Muscle layer of colon (tissue), 2 donors: ENCODE measurements at regions not wholly inside any gene's neighbourhood (a gene's known extent, or its start where the extent isn't known, plus 50 kb on each side); places are given as distances from the start of the nearest gene placed in this dataset.

Experiments used
- H3K27ac ChIP-seq: one replicate; pipeline ENCODE4 v1.7.0; 2013; ENCODE audit warnings: low read depth, mild to moderate bottlenecking, low read length, moderate library complexity
- H3K27me3 ChIP-seq, 2 donors: one replicate each; pipeline ENCODE4 v1.7.0; 2013; ENCODE audit warnings: low read length in 2 of 2, mild to moderate bottlenecking in 2 of 2; ENCODE audit not compliant: insufficient read depth in 2 of 2, control insufficient read depth in 1 of 2
- H3K36me3 ChIP-seq: one replicate; pipeline ENCODE4 v1.7.0; 2013; ENCODE audit warnings: mild to moderate bottlenecking, low read length; ENCODE audit not compliant: insufficient read depth
- H3K4me1 ChIP-seq: one replicate; pipeline ENCODE4 v1.7.0; 2013; ENCODE audit warnings: mild to moderate bottlenecking, low read length; ENCODE audit not compliant: insufficient read depth
- H3K4me3 ChIP-seq, 2 donors: one replicate each; pipeline ENCODE4 v1.7.0; 2013; ENCODE audit warnings: low read length in 2 of 2, low read depth in 1 of 2, mild to moderate bottlenecking in 1 of 2, moderate library complexity in 1 of 2
- H3K9ac ChIP-seq: one replicate; pipeline ENCODE4 v1.7.0; 2013; ENCODE audit warnings: low read length
- H3K9me3 ChIP-seq: one replicate; pipeline ENCODE4 v1.7.0; 2013; ENCODE audit warnings: mild to moderate bottlenecking, low read length
- donor health status: abdominal sarcoma.
- donor health status: Adenocarcinoma of cecum.

DNA sequence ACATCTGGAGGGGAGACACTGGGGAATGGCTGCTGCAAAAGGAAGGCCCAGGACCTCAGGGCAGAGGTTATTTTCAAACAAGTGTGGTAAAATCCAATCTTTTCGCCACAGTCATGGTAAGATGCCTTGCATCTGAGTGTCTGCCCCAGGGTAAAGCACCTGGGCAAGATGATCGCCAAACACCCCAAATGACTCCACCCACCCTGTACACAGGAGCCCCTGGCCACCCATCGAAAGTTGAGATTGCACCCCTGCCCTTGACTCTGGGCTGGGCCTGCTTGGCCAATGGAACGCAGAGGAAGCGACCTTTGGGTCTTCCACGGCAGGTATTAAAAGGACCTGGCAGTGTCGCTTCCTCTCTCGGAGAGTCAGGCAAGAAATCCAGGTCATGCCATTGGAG is 88.8 kb downstream of the C16orf95 start:
- Histone ChIP-seq H3K4me1 (no peaks in the 10 kb centered on the region), H3K27me3 (no peaks in the 10 kb centered on the region), H3K27ac (no peak overlapping the region), H3K4me3 (no peak overlapping the region), H3K9me3 (no peaks in the 10 kb centered on the region), H3K36me3 (no peaks in the 10 kb centered on the region), H3K9ac (no peak overlapping the region)

DNA sequence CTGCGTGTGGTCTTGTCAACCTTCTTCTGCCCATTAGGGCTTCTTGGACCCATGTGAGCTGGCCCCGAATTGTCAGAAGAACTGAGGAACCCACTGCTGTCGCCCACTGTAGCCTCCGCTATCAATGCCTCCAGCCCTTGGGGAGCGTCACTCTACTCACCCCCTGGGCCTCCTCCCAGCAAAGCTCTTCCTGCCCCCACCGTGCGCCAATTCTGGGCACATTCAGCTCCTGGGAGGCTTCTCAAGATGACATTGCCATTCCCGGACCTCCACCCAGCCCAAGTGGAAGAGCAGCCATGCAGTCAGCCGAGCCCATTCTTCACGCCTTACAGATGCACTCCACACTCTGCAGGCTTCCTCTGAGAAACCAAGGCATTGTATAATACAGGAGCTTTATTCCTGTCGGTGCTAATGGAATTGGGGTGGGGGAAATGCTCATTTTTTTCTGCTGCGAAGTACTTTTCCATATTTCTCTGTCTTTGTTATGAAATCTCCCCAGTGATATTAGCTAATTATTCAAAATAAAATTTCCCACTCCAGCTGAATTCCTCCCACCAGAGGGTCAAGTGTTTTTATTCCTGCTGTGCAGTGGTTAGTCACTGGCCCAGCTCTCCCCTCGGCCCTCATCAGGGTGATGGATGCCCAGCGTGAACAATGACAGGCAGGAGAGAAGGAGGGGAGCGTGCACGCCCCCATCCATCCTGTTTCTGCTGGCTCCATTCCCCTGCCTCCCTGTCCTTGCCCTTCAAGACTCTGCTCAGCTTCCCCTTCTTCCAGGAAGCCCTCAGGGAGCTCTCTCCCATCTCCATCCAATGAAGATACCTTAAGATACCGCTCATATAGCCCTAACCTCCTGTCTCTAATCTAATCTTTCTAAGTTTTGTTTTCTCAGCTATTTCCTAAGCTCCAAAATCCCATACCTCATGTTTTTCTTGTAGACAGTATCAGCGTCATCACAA is 87.7 kb downstream of the C16orf95 start:
- Histone ChIP-seq H3K9me3 (no peaks in the 10 kb centered on the region), H3K27ac (no peak overlapping the region), H3K4me3 (no peak overlapping the region), H3K4me1 (no peaks in the 10 kb centered on the region), H3K9ac (no peak overlapping the region), H3K27me3 (no peaks in the 10 kb centered on the region), H3K36me3 (no peaks in the 10 kb centered on the region)

DNA sequence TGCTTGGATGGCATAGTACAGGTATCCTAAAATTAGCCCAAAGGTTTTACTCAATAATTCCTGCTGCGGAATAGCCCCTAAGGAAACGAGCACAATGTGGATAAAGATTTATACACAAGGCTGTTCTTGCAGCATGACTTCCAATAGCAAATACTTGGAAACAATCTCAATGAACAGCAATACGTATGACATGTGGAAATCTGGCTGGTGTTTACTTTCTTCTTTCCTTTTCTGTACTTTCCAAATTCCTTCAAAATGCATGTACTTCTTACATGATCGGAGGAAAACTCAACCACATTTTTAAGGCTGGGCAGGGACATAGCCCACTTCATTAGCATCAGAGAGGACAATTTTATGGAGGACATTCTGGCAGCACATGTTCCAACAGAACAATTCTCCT is 86.6 kb downstream of the C16orf95 start:
- Histone ChIP-seq H3K9ac (no peak overlapping the region), H3K9me3 (no peaks in the 10 kb centered on the region), H3K27ac (no peak overlapping the region), H3K27me3 (no peaks in the 10 kb centered on the region), H3K4me1 (no peaks in the 10 kb centered on the region), H3K36me3 (no peaks in the 10 kb centered on the region), H3K4me3 (no peak overlapping the region)

DNA sequence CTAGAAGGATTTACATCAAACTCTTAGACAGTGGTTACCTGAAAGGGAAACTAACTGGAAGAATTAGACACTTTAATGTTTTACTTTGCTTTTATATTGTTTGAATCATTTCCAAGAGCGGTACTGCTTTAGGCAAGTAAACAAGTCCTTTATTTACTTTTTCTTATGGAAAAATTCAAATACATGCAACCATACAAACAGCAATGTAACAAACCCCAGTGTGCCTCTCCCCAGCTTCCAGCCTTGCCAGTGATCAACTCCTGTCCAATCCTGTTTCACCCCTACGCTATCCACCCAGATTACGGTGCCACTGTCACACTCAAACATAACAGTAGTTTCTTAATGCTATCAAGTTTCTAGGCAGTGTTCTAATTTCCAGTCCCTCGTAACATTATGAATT is 85.9 kb downstream of the C16orf95 start:
- Histone ChIP-seq H3K36me3 (no peaks in the 10 kb centered on the region), H3K27ac (no peak overlapping the region), H3K27me3 (no peaks in the 10 kb centered on the region), H3K4me3 (no peak overlapping the region), H3K4me1 (no peaks in the 10 kb centered on the region), H3K9ac (no peak overlapping the region), H3K9me3 (no peaks in the 10 kb centered on the region)

DNA sequence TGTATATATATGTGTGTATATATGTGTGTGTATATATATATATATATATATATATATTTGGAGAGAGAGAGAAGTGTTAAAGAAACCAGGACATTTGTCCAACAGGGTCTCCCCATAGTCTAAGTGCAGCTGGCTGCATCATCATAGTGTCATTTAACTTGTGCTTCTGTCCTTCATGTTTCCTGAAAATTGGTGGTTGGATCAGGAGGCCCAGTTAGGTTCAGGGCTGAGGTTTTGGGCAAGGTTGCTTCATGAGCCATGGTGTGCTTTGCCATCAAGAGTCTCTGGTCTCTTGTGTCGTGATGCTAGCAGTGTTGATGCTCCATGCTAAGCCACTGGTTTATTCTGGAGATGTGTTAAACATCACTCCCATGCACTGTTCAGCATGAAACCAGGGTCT is 85.3 kb downstream of the C16orf95 start:
- Histone ChIP-seq H3K4me3 (no peak overlapping the region), H3K27ac (no peak overlapping the region), H3K9ac (no peak overlapping the region), H3K9me3 (no peaks in the 10 kb centered on the region), H3K4me1 (no peaks in the 10 kb centered on the region), H3K27me3 (no peaks in the 10 kb centered on the region), H3K36me3 (no peaks in the 10 kb centered on the region)

DNA sequence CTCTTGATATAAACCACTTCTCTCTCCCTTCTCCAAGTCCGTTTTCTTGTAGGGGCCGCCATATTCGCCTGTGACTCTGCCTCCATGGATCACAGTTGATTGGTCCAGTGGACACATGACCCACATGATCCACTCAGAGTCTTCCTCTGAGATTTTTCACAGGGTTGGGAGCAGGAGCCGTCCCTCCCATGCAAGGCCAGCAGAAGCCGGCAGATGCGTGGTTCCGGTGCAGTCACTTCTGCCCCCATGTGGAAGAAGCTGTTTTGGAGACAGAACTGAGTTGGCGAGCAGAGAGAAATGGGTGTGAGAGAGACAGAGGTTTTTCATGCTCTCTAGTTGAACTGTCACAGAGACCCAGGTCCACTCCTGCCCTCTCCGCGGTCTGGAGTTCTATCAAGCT is 83.3 kb downstream of the C16orf95 start:
- H3K9ac ChIP-seq, result no peak overlapping the region
- no peaks in the 10 kb centered on the region for H3K9me3 ChIP-seq
- no peaks in the 10 kb centered on the region for H3K27me3 ChIP-seq
- no peaks in the 10 kb centered on the region for H3K36me3 ChIP-seq
- H3K4me3 ChIP-seq, result no peak overlapping the region
- H3K27ac ChIP-seq, result no peak overlapping the region
- H3K4me1 ChIP-seq, result no peaks in the 10 kb centered on the region

DNA sequence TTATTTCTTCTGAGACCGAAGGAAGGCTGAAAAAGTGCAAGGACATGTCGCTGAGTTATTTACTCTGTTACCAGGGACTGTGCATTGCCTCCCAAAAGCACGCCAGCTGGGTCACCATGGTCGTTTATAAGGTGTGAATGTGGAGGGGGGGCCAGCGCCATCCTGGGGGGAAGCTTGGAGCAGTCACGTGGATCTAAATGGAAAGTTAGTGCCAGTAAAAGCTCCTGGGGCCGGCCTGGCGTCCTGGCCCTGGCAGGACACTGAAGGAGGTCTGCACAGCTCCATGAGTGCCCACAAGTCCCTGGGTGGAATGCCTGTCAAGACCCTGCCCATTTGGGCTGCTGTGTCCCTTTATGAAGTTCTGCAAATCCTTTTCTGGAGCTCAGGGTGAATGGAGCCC is 82.6 kb downstream of the C16orf95 start:
- Histone ChIP-seq H3K9me3 (no peaks in the 10 kb centered on the region), H3K9ac (no peak overlapping the region), H3K36me3 (no peaks in the 10 kb centered on the region), H3K27me3 (no peaks in the 10 kb centered on the region), H3K4me1 (no peaks in the 10 kb centered on the region), H3K4me3 (no peak overlapping the region), H3K27ac (no peak overlapping the region)

DNA sequence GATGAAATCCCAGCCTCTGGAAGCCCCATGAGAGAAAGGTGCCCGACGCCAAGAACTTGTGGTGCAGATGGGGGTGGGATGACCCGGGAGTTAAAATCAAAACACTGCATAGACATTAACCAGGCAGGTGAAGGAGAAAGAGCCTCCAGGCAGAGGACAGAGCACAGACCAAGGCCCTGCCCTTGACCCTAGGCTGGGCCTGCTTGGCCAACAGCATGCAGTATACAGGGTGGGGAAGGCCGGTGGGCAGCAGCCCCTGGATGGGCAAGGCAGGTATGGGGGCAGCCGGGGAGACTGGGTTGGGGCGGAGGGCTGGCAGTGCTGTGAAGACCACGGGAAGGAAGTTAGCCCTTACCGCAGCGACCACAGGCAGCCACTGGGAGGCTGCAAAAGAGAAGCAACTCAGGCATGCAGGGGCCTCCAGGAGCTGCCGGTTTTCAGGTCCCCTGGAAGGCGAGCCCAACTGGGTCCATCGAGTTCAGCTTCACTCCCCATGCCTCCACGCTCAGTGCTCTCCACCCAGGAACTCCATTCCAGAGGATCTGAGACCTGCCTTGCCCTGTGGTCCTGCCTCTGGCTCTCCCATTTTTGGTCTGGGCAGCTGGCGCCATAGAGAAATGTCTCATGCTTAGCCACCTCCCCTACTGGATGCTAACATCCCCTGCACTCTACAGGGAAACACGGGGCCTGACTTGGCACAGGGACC is 81.2 kb downstream of the C16orf95 start:
- Histone ChIP-seq H3K9me3 (no peaks in the 10 kb centered on the region), H3K4me3 (no peak overlapping the region), H3K4me1 (no peaks in the 10 kb centered on the region), H3K36me3 (no peaks in the 10 kb centered on the region), H3K27me3 (no peaks in the 10 kb centered on the region), H3K27ac (no peak overlapping the region), H3K9ac (no peak overlapping the region)

DNA sequence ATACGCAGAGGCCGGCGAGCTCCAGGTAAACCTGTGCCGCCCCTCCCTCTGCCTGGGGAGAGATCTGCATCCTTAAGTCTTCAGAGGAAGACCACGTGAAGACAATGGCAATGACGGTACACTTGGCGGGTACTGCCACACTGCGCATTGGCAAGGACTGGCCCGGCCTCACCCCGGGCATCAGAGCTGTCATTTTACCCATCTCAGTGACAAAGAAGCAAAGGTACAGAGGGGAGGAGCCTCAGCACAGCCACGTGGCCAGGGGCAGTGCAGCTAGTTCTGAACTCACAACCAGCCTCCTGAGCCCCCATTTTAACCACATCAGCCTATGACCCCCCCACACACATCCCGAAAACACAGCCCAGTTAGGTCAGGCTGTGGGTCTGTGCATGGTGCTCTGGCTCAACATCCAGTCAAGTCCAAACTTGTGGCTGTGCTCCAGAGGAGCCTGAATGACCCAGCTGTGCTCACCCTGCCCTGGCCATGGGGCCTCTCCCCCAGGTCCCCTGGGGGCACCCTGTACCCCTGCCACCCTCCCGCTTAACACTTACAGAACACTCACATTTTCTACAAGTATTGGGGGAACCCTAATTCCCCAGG is 80.6 kb downstream of the C16orf95 start:
- H3K4me3 ChIP-seq, result no peak overlapping the region

DNA sequence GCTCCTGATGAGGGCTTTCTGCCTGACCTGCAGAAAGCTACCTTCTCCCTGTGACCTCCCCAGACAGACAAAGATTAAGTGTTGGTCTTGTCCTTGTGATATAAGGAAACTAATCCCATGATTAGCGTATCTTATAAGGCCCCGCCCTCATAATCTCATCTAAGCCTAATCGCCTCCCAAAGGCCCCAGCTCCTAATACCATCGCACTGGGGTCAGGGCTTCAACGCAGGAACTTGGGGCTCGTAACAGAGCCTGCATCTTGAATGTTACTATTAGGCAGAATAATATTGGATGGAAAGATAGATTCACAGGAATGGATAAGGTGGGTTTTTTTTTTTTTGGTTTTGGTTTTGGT is 78.9 kb downstream of the C16orf95 start:
- H3K4me3 ChIP-seq, result no peak overlapping the region
- no peaks in the 10 kb centered on the region for H3K27me3 ChIP-seq
- H3K27ac ChIP-seq, result no peak overlapping the region
- no peaks in the 10 kb centered on the region for H3K4me1 ChIP-seq
- no peak overlapping the region for H3K9ac ChIP-seq
- no peaks in the 10 kb centered on the region for H3K9me3 ChIP-seq
- H3K36me3 ChIP-seq, result no peaks in the 10 kb centered on the region

More for the DNA sequence above, 80.6 kb downstream of the C16orf95 start:
- no peak overlapping the region for H3K27ac ChIP-seq
- H3K27me3 ChIP-seq, result no peaks in the 10 kb centered on the region
- H3K9me3 ChIP-seq, result no peaks in the 10 kb centered on the region
- H3K4me1 ChIP-seq, result no peaks in the 10 kb centered on the region
- no peak overlapping the region for H3K9ac ChIP-seq
- no peaks in the 10 kb centered on the region for H3K36me3 ChIP-seq

DNA sequence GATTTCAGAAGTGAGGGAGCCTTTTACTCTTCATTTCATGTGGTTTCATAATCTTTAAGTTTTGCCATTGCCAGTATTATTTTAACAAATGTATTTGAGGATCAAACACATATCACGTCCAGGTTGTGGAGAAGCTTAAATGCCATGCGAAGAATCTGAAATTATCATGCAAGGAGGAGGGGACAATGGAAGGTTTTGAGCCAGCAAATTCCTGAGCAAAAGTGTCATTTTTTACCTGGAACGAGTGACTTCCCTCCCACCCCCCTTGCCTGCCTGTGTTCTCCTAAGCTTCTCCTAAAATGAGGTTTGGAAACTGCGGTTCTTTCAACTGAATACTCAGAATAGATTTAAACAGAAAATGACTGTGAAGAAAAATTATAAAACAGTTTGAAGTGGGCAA is 77.6 kb downstream of the C16orf95 start:
- H3K36me3 ChIP-seq, result no peaks in the 10 kb centered on the region
- no peaks in the 10 kb centered on the region for H3K4me1 ChIP-seq
- no peak overlapping the region for H3K4me3 ChIP-seq
- H3K9me3 ChIP-seq, result no peaks in the 10 kb centered on the region
- H3K27ac ChIP-seq, result no peak overlapping the region
- H3K27me3 ChIP-seq, result no peaks in the 10 kb centered on the region
- no peak overlapping the region for H3K9ac ChIP-seq
